K562 (cell line): ENCODE measurements at regions not wholly inside any gene's neighbourhood (a gene's known extent, or its start where the extent isn't known, plus 50 kb on each side); places are given as distances from the start of the nearest gene placed in this dataset.
"Not testable (repeated sequence)": the region's sequence is repeated elsewhere in the genome, so short reads cannot be mapped to it uniquely, and the experiment has no call there.

Experiments
- ATAC-seq: fragments of 200-7000 bp; cut with Tn5 transposase; 3 replicates; pipeline ENCODE4 v1.9.1; 2020; ENCODE audit warnings: moderate library complexity
- BruUV-seq: library from RNA; stranded (reverse); fragments of 400-500 nt; replicated peaks from 2 replicates; lab custom pipeline; 2021; lab: Mats Ljungman, UMichigan
- CTCF ChIA-PET: fragments of 300-600 bp; formaldehyde crosslinking; extraction: SDS; loops from one replicate; lab custom pipeline; 2021; ENCODE audit warnings: low intra/inter-chr PET ratio; lab: Yijun Ruan, JAX
- POLR2A ChIA-PET: fragments of 300-600, 350-650 bp; sonication (Branson Sonifier 250); formaldehyde crosslinking; extraction: SDS; loops from one replicate; lab custom pipeline; 2021; ENCODE audit warnings: antibody characterized with exemption, inconsistent platforms; lab: Yijun Ruan, JAX
- DNase-seq, 4 experiments: peaks; one replicate each; pipeline versions ENCODE4 v3.0.0 to v3.0.0-alpha.2; 2011 to 2018; ENCODE audit warnings: low spot score in 3 of 4, mixed read lengths in 3 of 4; ENCODE audit errors: extremely low read depth in 1 of 4
- FAIRE-seq: peaks from 2 replicates; lab custom pipeline; 2011; peaks lifted over from hg19 to GRCh38; lab: Jason Lieb, UNC
- H2AFZ ChIP-seq: 2 replicates; pipeline ENCODE4 v1.6.0; 2011; ENCODE audit warnings: low read depth, low read length, control low read depth, inconsistent platforms
- H3K27ac ChIP-seq: fragments of 200-600 bp; 3 replicates; pipeline ENCODE4 v1.8.0; 2011; ENCODE audit warnings: low read depth, mild to moderate bottlenecking, control low read depth, inconsistent platforms, low read length, moderate library complexity, mixed read lengths; ENCODE audit errors: extremely low read depth
- H3K27me3 ChIP-seq, 2 experiments: fragments of 300-600 bp in 1 of 2; 2 replicates in 1 of 2; 3 replicates in 1 of 2; pipeline versions ENCODE4 v1.6.0 to v1.8.0; 2011; ENCODE audit warnings: inconsistent platforms in 2 of 2, low read length in 2 of 2, mild to moderate bottlenecking in 1 of 2, mixed read lengths in 1 of 2, moderate library complexity in 1 of 2; ENCODE audit not compliant: control insufficient read depth in 2 of 2, insufficient read depth in 2 of 2
- H3K36me3 ChIP-seq: fragments of 300-600 bp; 3 replicates; pipeline ENCODE4 v1.8.0; 2011; ENCODE audit warnings: mild to moderate bottlenecking, low read length, inconsistent platforms; ENCODE audit not compliant: control insufficient read depth, insufficient read depth
- H3K4me1 ChIP-seq, 2 experiments: fragments of 200-600 bp in 1 of 2; replicated peaks in 1 of 2; 2 replicates in 1 of 2; 3 replicates in 1 of 2; pipeline versions ENCODE4 v1.5.1 to v1.8.0; 2011; ENCODE audit warnings: inconsistent platforms in 2 of 2, low read length in 2 of 2, mild to moderate bottlenecking in 1 of 2, mixed read lengths in 1 of 2, moderate library complexity in 1 of 2; ENCODE audit not compliant: control insufficient read depth in 2 of 2, insufficient read depth in 2 of 2
- H3K4me2 ChIP-seq: 2 replicates; pipeline ENCODE4 v1.6.1; 2011; ENCODE audit warnings: low read length, control low read depth, inconsistent platforms, mixed read lengths; ENCODE audit not compliant: insufficient read depth
- H3K4me3 ChIP-seq: fragments of 200-600 bp; sonication (generic), shearing (Covaris generic); 2 replicates; pipeline ENCODE4 v1.5.1; 2016; ENCODE audit warnings: control low read depth, inconsistent platforms
- H3K79me2 ChIP-seq: fragments of 200-600 bp; 3 replicates; pipeline ENCODE4 v1.8.0; 2011; ENCODE audit warnings: low read length, inconsistent platforms; ENCODE audit not compliant: control insufficient read depth, insufficient read depth
- H3K9ac ChIP-seq, 2 experiments: 2 replicates each; pipeline versions ENCODE4 v1.6.0 to v1.6.1; 2011; ENCODE audit warnings: low read depth in 2 of 2, low read length in 2 of 2, control low read depth in 1 of 2, inconsistent platforms in 1 of 2, mild to moderate bottlenecking in 1 of 2, mixed read lengths in 1 of 2; ENCODE audit not compliant: insufficient read depth in 1 of 2
- H3K9me1 ChIP-seq: one replicate; pipeline ENCODE4 v1.6.0; 2011; ENCODE audit warnings: inconsistent platforms, mild to moderate bottlenecking, low read length, moderate library complexity; ENCODE audit not compliant: control insufficient read depth, insufficient read depth
- H3K9me3 ChIP-seq: replicated peaks from 2 replicates; pipeline ENCODE4 v1.5.1; 2011; ENCODE audit warnings: low read depth, low read length, inconsistent platforms; ENCODE audit not compliant: control insufficient read depth, insufficient read depth
- H4K20me1 ChIP-seq: replicated peaks from 2 replicates; pipeline ENCODE4 v1.6.1; 2011; ENCODE audit warnings: low read length, inconsistent platforms, mixed read lengths; ENCODE audit not compliant: control insufficient read depth, insufficient read depth
- CTCF ChIP-seq, 3 experiments: IDR thresholded peaks in 2 of 3; conservative IDR thresholded peaks in 1 of 3; 2 replicates each; pipeline ENCODE4 v1.5.1; 2011 to 2012; ENCODE audit warnings: low read length in 3 of 3, mild to moderate bottlenecking in 3 of 3, control low read depth in 2 of 3, improper control_type of control experiment in 1 of 3, inconsistent platforms in 1 of 3, low read depth in 1 of 3, mixed read lengths in 1 of 3, moderate library complexity in 1 of 3; ENCODE audit not compliant: insufficient read depth in 2 of 3
- RAD21 ChIP-seq, 2 experiments: fragments of 250-450 bp in 1 of 2; fragments of 450-650 bp in 1 of 2; sonication (Bioruptor Pico) in 1 of 2; formaldehyde crosslinking in 1 of 2; IDR thresholded peaks in 1 of 2; conservative IDR thresholded peaks in 1 of 2; 2 replicates each; pipeline versions ENCODE4 v1.4.0 to v1.8.0; 2020 to 2022; ENCODE audit warnings: mild to moderate bottlenecking in 2 of 2, moderate library complexity in 1 of 2
- WGBS: fragments of 100-300 bp; shearing (Covaris generic); methylation state at CpG from one replicate; pipeline ENCODE4 v1.1.6; 2016; ENCODE audit warnings: low coverage, mixed read lengths; ENCODE audit not compliant: insufficient coverage; ENCODE audit errors: missing lambda C conversion rate; 5-methylcytosine and 5-hydroxymethylcytosine counted together
- in situ Hi-C: fragments of 300-500 bp; cut with MboI; formaldehyde crosslinking; loops from 4 replicates; pipeline ENCODE4 v1.15.0; 2018; ENCODE audit warnings: inconsistent platforms, mixed read lengths
- intact Hi-C: fragments of 100-400 bp; cut with micrococcal nuclease; formaldehyde crosslinking; loops from 2 replicates; pipeline ENCODE4 v1.14.2; 2022

GRCh38 chr14:106334428-106335109, 808.2 kb downstream of the TMEM121 start:
- H3K27me3 ChIP-seq, H3K36me3 ChIP-seq, H3K4me3 ChIP-seq, H4K20me1 ChIP-seq, POLR2A ChIA-PET, H3K4me2 ChIP-seq, H2AFZ ChIP-seq, H3K9me1 ChIP-seq: not testable (repeated sequence)
- peak in 2 of 3 experiments; percentile 18 to 23; a peak in 3 of 6 replicates for TF ChIP-seq CTCF (IDR thresholded peaks at IDR 0.05 in 2 of 3, conservative IDR thresholded peaks at IDR 0.05 in 1 of 3; ENCODE audit: insufficient read depth in 2 of 3, low read depth in 1 of 3, low read length in 3 of 3)
- 0 out of 4 replicates have a peak, but pooled peaks of 1 of the 2 experiments have one; percentile 19 for TF ChIP-seq RAD21 (CRISPR knock-in tag; conservative IDR thresholded peaks at IDR 0.05 in 1 of 2, IDR thresholded peaks at IDR 0.05 in 1 of 2)
- TF ChIP-seq, all 486 proteins: peak for 2; not testable (repeated sequence) for 484
- in situ Hi-C loops, BruUV-seq, H3K79me2 ChIP-seq, H3K9me3 ChIP-seq, FAIRE-seq, H3K27ac ChIP-seq, CTCF ChIA-PET, H3K4me1 ChIP-seq, H3K9ac ChIP-seq, intact Hi-C loops: not testable (repeated sequence)
- ATAC-seq (peak; percentile 51; the same call in 1 of the 3 replicates), DNase-seq (peak in 1 of 4 experiments; percentile 9)
- 0% methylated on average over 10 of the region's 16 CpGs for WGBS

DNA sequence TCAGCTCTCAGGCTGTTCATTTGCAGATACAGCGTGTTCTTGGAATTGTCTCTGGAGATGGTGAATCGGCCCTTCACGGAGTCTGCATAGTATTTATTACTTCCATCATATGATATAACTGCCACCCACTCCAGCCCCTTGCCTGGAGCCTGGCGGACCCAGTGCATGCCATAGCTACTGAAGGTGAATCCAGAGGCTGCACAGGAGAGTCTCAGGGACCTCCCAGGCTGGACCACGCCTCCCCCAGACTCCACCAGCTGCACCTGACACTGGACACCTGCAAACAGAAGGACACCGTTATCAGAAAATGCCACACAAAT, 808.7 kb downstream of the TMEM121 start:
- in situ Hi-C loops, H3K4me1 ChIP-seq, POLR2A ChIA-PET, H3K9me1 ChIP-seq, CTCF ChIA-PET, ATAC-seq, H3K27me3 ChIP-seq, BruUV-seq, H3K79me2 ChIP-seq, H3K9me3 ChIP-seq, H3K27ac ChIP-seq, H3K36me3 ChIP-seq, H3K4me3 ChIP-seq, FAIRE-seq, H4K20me1 ChIP-seq, H3K9ac ChIP-seq, intact Hi-C loops, H3K4me2 ChIP-seq, DNase-seq, H2AFZ ChIP-seq: not testable (repeated sequence)
- 0% methylated on average over 2 of the region's 6 CpGs for WGBS

DNA sequence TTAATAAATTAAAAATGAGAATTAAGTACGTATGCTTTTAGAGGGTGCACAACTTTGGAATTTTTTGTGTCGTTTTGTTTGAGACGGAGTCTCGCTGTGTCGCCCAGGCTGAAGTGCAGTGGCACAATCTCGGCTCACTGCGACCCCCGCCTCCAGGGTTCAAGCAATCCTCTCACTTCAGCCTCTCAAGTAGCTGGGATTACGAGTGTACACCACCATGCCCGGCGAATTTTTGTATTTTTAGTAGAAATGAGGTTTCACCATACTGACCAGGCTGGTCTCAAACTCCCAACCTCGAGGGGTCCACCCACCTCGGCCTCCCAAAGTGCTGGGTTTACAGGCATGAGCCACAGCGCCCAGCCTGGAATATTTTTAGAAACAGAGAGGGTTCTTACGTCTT, 812.4 kb downstream of the TMEM121 start:
- FAIRE-seq, H3K4me3 ChIP-seq, H3K4me1 ChIP-seq, H2AFZ ChIP-seq, ATAC-seq, BruUV-seq, POLR2A ChIA-PET, CTCF ChIA-PET, H4K20me1 ChIP-seq, intact Hi-C loops, H3K9ac ChIP-seq, H3K27ac ChIP-seq, H3K36me3 ChIP-seq, H3K79me2 ChIP-seq, H3K4me2 ChIP-seq, DNase-seq, H3K27me3 ChIP-seq, H3K9me3 ChIP-seq, in situ Hi-C loops, H3K9me1 ChIP-seq: not testable (repeated sequence)
- 0% methylated on average over 9 of the region's 15 CpGs for WGBS
